Kidney (tissue), 13 donors: ENCODE measurements at regions not wholly inside any gene's neighbourhood (a gene's known extent, or its start where the extent isn't known, plus 50 kb on each side); places are given as distances from the start of the nearest gene placed in this dataset.

ENCODE experiments used
- DNase-seq, 5 donors: peaks; one replicate each; pipeline ENCODE4 v3.0.0-alpha.2; 2013 to 2020
- FAIRE-seq: peaks from 2 replicates; lab custom pipeline; 2012; peaks lifted over from hg19 to GRCh38; lab: Jason Lieb, UNC
- H3K27ac ChIP-seq, 2 donors: one replicate each; pipeline ENCODE4 v1.7.0; 2013; ENCODE audit warnings: low read depth in 2 of 2, low read length in 2 of 2, inconsistent platforms in 1 of 2
- H3K27me3 ChIP-seq: one replicate; pipeline ENCODE4 v1.7.1; 2013; ENCODE audit warnings: low read length, inconsistent platforms; ENCODE audit not compliant: control insufficient read depth, insufficient read depth
- H3K36me3 ChIP-seq, 3 donors: one replicate each; pipeline versions ENCODE4 v1.7.0 to v1.7.1; 2013; ENCODE audit warnings: low read length in 3 of 3, control low read depth in 1 of 3, inconsistent platforms in 1 of 3; ENCODE audit not compliant: insufficient read depth in 3 of 3, control insufficient read depth in 2 of 3
- H3K4me1 ChIP-seq, 3 donors: one replicate each; pipeline versions ENCODE4 v1.7.0 to v1.7.1; 2013; ENCODE audit warnings: low read length in 3 of 3, inconsistent platforms in 1 of 3, low read depth in 1 of 3; ENCODE audit not compliant: control insufficient read depth in 2 of 3, insufficient read depth in 2 of 3
- H3K4me3 ChIP-seq, 3 donors: one replicate each; pipeline versions ENCODE4 v1.7.0 to v1.8.1; 2013; ENCODE audit warnings: low read length in 3 of 3, control low read depth in 1 of 3, inconsistent platforms in 1 of 3
- H3K9ac ChIP-seq, 3 donors: one replicate each; pipeline versions ENCODE4 v1.7.0 to v1.7.1; 2013; ENCODE audit warnings: low read length in 3 of 3, control low read depth in 1 of 3, inconsistent platforms in 1 of 3
- H3K9me3 ChIP-seq, 3 donors: one replicate each; pipeline versions ENCODE4 v1.7.0 to v1.7.1; 2013; ENCODE audit warnings: low read length in 3 of 3, control low read depth in 1 of 3, inconsistent platforms in 1 of 3; ENCODE audit not compliant: control insufficient read depth in 2 of 3, insufficient read depth in 1 of 3
- intact Hi-C: fragments of 100-400 bp; cut with DNase I; formaldehyde crosslinking; loops from one replicate; pipeline ENCODE4 v1.11.1; 2022
- TF ChIP-seq, protein P1 (sequence below): IDR thresholded peaks from 3 replicates; pipeline ENCODE4 v1.5.1; 2012; ENCODE audit warnings: mild to moderate bottlenecking, moderate library complexity, borderline replicate concordance; ENCODE audit not compliant: insufficient read depth; ENCODE audit errors: extremely low read depth
- donor health status: control.
- donor health status: control.
- donor health status: control.
- donor health status: control.
- donor health status: control.
- donor health status: DM: yes; HTN: yes; CAD: no.
- donor health status: Normal renal cell carcinoma (clear cell type).

DNA sequence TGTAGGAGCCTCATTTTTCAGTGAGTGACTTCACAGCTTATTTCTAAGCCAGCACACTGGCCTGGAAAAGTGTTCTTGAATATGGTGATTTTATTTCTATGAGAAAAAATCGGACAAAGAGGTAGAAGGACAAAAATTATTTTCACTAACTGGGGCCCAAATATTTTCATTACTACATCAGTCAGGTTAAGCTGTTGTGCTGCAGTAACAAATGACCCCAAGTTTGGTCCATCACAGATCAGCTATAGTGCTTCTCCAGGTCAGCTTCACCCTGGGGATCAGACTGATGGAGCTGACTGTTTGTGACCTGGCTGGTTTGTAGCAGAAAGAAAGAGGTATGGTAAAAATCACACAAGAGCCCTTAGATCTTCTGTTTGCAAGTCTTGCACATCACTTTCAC is 97.9 kb upstream of the STT3B start:
- TF ChIP-seq, protein P1, sequence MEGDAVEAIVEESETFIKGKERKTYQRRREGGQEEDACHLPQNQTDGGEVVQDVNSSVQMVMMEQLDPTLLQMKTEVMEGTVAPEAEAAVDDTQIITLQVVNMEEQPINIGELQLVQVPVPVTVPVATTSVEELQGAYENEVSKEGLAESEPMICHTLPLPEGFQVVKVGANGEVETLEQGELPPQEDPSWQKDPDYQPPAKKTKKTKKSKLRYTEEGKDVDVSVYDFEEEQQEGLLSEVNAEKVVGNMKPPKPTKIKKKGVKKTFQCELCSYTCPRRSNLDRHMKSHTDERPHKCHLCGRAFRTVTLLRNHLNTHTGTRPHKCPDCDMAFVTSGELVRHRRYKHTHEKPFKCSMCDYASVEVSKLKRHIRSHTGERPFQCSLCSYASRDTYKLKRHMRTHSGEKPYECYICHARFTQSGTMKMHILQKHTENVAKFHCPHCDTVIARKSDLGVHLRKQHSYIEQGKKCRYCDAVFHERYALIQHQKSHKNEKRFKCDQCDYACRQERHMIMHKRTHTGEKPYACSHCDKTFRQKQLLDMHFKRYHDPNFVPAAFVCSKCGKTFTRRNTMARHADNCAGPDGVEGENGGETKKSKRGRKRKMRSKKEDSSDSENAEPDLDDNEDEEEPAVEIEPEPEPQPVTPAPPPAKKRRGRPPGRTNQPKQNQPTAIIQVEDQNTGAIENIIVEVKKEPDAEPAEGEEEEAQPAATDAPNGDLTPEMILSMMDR = no peak

DNA sequence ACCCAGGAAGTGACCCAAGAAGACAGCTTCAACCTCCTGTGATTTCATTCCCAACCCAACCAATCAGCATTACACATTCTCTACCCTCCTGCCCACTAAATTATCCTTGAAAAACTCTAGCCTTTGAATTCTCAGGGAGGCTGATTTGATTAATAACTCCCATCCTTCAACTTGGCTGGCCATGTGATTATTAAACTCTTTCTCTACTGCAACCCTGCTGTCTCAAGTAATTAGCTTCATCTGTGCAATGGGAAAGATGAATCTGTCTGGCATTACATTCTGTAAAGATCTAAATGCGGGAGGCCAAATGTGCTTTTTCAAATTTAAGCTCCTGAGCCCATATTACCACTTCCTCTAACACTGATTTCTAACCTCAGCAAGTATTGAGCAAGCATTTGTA is 95.9 kb upstream of the STT3B start:
- peaks cover 0 to 12% (median 0%) of the 10 kb centered on the region in 3 donors for H3K9me3 ChIP-seq
- intact Hi-C loops = no loop called here
- no peak overlapping the region for H3K9ac ChIP-seq
- no peak overlapping the region for H3K27ac ChIP-seq
- H3K27me3 ChIP-seq = no peaks in the 10 kb centered on the region
- TF ChIP-seq, protein P1 = no peak
- no peaks in the 10 kb centered on the region for H3K36me3 ChIP-seq
- no peaks in the 10 kb centered on the region for H3K4me1 ChIP-seq
- FAIRE-seq = no peak
- H3K4me3 ChIP-seq = no peak overlapping the region
- DNase-seq = no peak

More for the DNA sequence above, 97.9 kb upstream of the STT3B start:
- H3K36me3 ChIP-seq = no peaks in the 10 kb centered on the region
- no peak for FAIRE-seq
- DNase-seq = no peak
- intact Hi-C loops = no loop called here
- H3K27ac ChIP-seq = no peak overlapping the region
- H3K4me1 ChIP-seq = no peaks in the 10 kb centered on the region
- H3K9me3 ChIP-seq = peaks cover 0 to 12% (median 0%) of the 10 kb centered on the region in 3 donors
- H3K4me3 ChIP-seq = no peak overlapping the region
- H3K27me3 ChIP-seq = no peaks in the 10 kb centered on the region
- H3K9ac ChIP-seq = no peak overlapping the region

DNA sequence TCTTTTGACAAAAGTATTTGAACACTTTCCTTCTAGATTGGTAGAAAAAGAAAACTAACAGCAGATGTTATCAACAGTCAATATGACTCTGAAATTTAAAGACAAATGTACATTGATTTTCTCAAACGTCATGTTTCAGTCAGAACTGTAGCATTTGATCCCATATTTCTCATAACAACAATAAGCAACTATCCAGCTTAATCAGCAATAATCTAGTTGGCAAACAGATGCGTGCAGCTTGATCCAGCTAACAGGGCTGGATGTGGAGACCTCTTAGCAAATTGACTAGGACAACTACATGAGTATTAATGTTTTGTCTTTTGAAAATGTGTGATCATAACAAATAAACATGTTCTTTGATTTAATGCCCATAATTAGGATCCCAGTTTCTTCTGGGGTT is 94.0 kb upstream of the STT3B start:
- Histone ChIP-seq H3K4me1 (no peaks in the 10 kb centered on the region), H3K36me3 (no peaks in the 10 kb centered on the region), H3K27ac (no peak overlapping the region), H3K9ac (no peak overlapping the region), H3K27me3 (no peaks in the 10 kb centered on the region), H3K9me3 (peaks cover 0 to 12% (median 0%) of the 10 kb centered on the region in 3 donors), H3K4me3 (no peak overlapping the region)
- FAIRE-seq (no peak), DNase-seq (no peak)
- TF ChIP-seq, protein P1 = no peak
- intact Hi-C loops = no loop called here
